ENCODE measurements at regions not wholly inside any gene's neighbourhood (a gene's known extent, or its start where the extent isn't known, plus 50 kb on each side); places are given as distances from the start of the nearest gene placed in this dataset.

DNA sequence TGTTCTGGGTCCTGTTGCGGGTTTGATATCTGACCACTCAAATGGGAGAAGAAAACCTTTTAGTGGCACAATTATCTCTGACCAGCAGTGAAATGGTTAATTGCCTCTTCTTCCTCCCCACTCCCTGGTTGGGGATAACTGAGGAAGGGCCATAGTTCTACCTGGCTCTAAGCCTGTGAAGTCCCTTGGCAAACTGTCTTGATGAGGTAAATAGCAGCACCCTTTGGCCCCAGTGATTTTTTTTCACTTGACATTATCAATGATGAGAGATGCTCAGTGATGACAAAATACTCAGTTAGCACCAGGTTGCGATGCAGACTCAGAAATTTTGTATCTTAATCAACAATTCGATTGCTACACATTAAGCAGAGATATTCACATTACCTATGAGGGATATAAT lies 515.7 kb downstream of the PSAT1 start:
- Histone ChIP-seq H4K5ac (ENCODE audit: insufficient read length, low read depth, low read length) (no peak overlapping the region), H4K91ac (replicated peaks; ENCODE audit: insufficient read length, low read length) (no peak overlapping the region), H2AK5ac (ENCODE audit: low read depth, low read length) (no peak overlapping the region), H3K14ac (ENCODE audit: insufficient read length) (no peak overlapping the region), H4K20me1 (replicated peaks in 1 of 2; ENCODE audit: control insufficient read depth in 1 of 2, insufficient read depth in 2 of 2, low read length in 2 of 2) (no peaks in the 10 kb centered on the region), H3K4me3 (ENCODE audit: extremely low read depth in 1 of 4, insufficient read depth in 2 of 4, low read depth in 3 of 4, low read length in 4 of 4) (no peak overlapping the region), H3K9ac (replicated peaks in 1 of 4; ENCODE audit: extremely low read depth in 1 of 4, low read depth in 3 of 4, low read length in 3 of 4) (no peak overlapping the region), H2BK20ac (ENCODE audit: low read length) (no peak overlapping the region), H3K4me1 (replicated peaks in 1 of 4; ENCODE audit: control insufficient read depth in 3 of 4, insufficient read depth in 4 of 4, low read length in 3 of 4) (peaks cover 0 to 4% (median 0%) of the 10 kb centered on the region in 4 experiments; a peak in 1 of 7 replicates), H2BK120ac (replicated peaks; ENCODE audit: low read depth, low read length) (no peak overlapping the region), H3K23ac (ENCODE audit: insufficient read length) (no peak overlapping the region), H3K9me3 (ENCODE audit: insufficient read depth in 2 of 2, low read depth in 1 of 2, low read length in 1 of 2) (no peaks in the 10 kb centered on the region), H3K23me2 (ENCODE audit: low read depth, low read length) (no peaks in the 10 kb centered on the region), H3K4me2 (ENCODE audit: insufficient read depth in 1 of 2, low read depth in 2 of 2, low read length in 2 of 2) (no peak overlapping the region), H2AFZ (ENCODE audit: low read length) (no peak overlapping the region), H3K36me3 (ENCODE audit: control insufficient read depth in 2 of 4, insufficient read depth in 4 of 4, low read length in 3 of 4) (no peaks in the 10 kb centered on the region), H3K18ac (ENCODE audit: extremely low read depth, low read length) (no peak overlapping the region), H3K27me3 (replicated peaks in 1 of 4; ENCODE audit: control insufficient read depth in 3 of 4, extremely low read depth in 1 of 4, insufficient read depth in 3 of 4, low read length in 3 of 4) (no peaks in the 10 kb centered on the region), H4K8ac (ENCODE audit: extremely low read depth, insufficient read depth, low read length) (no peak overlapping the region), H3K27ac (ENCODE audit: low read depth, low read length) (no peak overlapping the region), H2BK12ac (ENCODE audit: low read depth, low read length) (no peak overlapping the region), H2BK5ac (ENCODE audit: low read depth, low read length) (no peak overlapping the region), H3K4ac (replicated peaks; ENCODE audit: insufficient read length, low read depth, low read length) (no peak overlapping the region), H3K79me2 (ENCODE audit: control insufficient read depth in 1 of 2, insufficient read depth in 2 of 2, low read length in 2 of 2) (no peaks in the 10 kb centered on the region), H2BK15ac (ENCODE audit: low read length) (no peak overlapping the region), H3K79me1 (ENCODE audit: low read depth, low read length) (no peaks in the 10 kb centered on the region), H3K56ac (replicated peaks; ENCODE audit: insufficient read length, low read depth, low read length) (no peak overlapping the region)
- no peak for FAIRE-seq
- WGBS, 2 experiments (ENCODE audit: extremely low coverage in 1 of 2, insufficient coverage in 1 of 2, insufficient read length in 1 of 2, insufficient replicate concordance in 2 of 2, low coverage in 1 of 2, low lambda C conversion rate in 2 of 2, missing lambda C conversion rate in 1 of 2) = 91% methylated on average over 3 of the region's 3 CpGs; no CpG with 5 or more reads in 1 of the 2 experiments
- DNase-seq (ENCODE audit: low read depth in 1 of 2, low spot score in 2 of 2) = no peak
- CTCF ChIA-PET (ENCODE audit: partially characterized antibody) = interaction anchor here (0.6 to 5.9 kb wide), 2 partner anchors 9 to 70 kb away, joined by 3 to 34 read pairs; no protein-coding TSS in a partner anchor
- POLR2A ChIA-PET (ENCODE audit: partially characterized antibody) = interaction anchor here (0.6 kb wide), 1 partner anchor 20 kb away, joined by 3 read pairs; no protein-coding TSS in a partner anchor
- no peak for TF ChIP-seq RBBP5 (IDR thresholded peaks at IDR 0.05; ENCODE audit: borderline replicate concordance, low read depth, low read length)
- no peak for TF ChIP-seq HDAC6 (IDR thresholded peaks at IDR 0.05; ENCODE audit: low read depth, low read length)
- TF ChIP-seq SIN3A (conservative IDR thresholded peaks at IDR 0.05 in 1 of 2, IDR thresholded peaks at IDR 0.05 in 1 of 2; ENCODE audit: low read depth in 1 of 2, low read length in 2 of 2) = no peak
- no peak for TF ChIP-seq CTCF (IDR thresholded peaks at IDR 0.05; ENCODE audit: control extremely low read depth in 1 of 3, insufficient read depth in 1 of 3, low read depth in 1 of 3, low read length in 3 of 3)
- TF ChIP-seq SP2 (IDR thresholded peaks at IDR 0.05; ENCODE audit: low read length) = no peak
